HEK293T (cell line): ENCODE measurements at regions not wholly inside any gene's neighbourhood (a gene's known extent, or its start where the extent isn't known, plus 50 kb on each side); places are given as distances from the start of the nearest gene placed in this dataset.

Experiments used
- ARNT ChIP-seq: fragments of 450-650 bp; IDR thresholded peaks from 2 replicates; pipeline ENCODE4 v1.6.1; 2017; ENCODE audit warnings: mild to moderate bottlenecking
- BHLHE40 ChIP-seq: fragments of 450-650 bp; IDR thresholded peaks from 2 replicates; pipeline ENCODE4 v1.6.1; 2016; ENCODE audit warnings: mild to moderate bottlenecking, moderate library complexity, borderline replicate concordance
- FOXA1 ChIP-seq: fragments of 450-650 bp; IDR thresholded peaks from 2 replicates; pipeline ENCODE4 v1.6.1; 2016; ENCODE audit warnings: mild to moderate bottlenecking
- FOXK2 ChIP-seq: fragments of 450-650 bp; IDR thresholded peaks from 2 replicates; pipeline ENCODE4 v1.6.1; 2016; ENCODE audit warnings: mild to moderate bottlenecking
- FOXM1 ChIP-seq: fragments of 450-650 bp; IDR thresholded peaks from 2 replicates; pipeline ENCODE4 v1.6.1; 2017; ENCODE audit warnings: mild to moderate bottlenecking, borderline replicate concordance
- HDGF ChIP-seq: fragments of 450-650 bp; IDR thresholded peaks from 2 replicates; pipeline ENCODE4 v1.6.1; 2017; ENCODE audit warnings: antibody characterized with exemption, borderline replicate concordance
- L3MBTL2 ChIP-seq: fragments of 450-650 bp; conservative IDR thresholded peaks from 2 replicates; pipeline ENCODE4 v1.6.1; 2016; ENCODE audit warnings: mild to moderate bottlenecking
- SP1 ChIP-seq: fragments of 450-650 bp; IDR thresholded peaks from 2 replicates; pipeline ENCODE4 v1.6.1; 2017
- TARDBP ChIP-seq: fragments of 450-650 bp; IDR thresholded peaks from 2 replicates; pipeline ENCODE4 v1.6.1; 2016

- TF ChIP-seq SP1 (no peak), FOXK2 (no peak), FOXA1 (no peak), HDGF (no peak), L3MBTL2 (no peak), BHLHE40 (no peak), TARDBP (no peak), FOXM1 (no peak), ARNT (no peak)
Measured at GRCh38 chr7:41203542-41203941, 499.3 kb downstream of the INHBA start.
